ENCODE measurements at regions not wholly inside any gene's neighbourhood (a gene's known extent, or its start where the extent isn't known, plus 50 kb on each side); places are given as distances from the start of the nearest gene placed in this dataset.

DNA sequence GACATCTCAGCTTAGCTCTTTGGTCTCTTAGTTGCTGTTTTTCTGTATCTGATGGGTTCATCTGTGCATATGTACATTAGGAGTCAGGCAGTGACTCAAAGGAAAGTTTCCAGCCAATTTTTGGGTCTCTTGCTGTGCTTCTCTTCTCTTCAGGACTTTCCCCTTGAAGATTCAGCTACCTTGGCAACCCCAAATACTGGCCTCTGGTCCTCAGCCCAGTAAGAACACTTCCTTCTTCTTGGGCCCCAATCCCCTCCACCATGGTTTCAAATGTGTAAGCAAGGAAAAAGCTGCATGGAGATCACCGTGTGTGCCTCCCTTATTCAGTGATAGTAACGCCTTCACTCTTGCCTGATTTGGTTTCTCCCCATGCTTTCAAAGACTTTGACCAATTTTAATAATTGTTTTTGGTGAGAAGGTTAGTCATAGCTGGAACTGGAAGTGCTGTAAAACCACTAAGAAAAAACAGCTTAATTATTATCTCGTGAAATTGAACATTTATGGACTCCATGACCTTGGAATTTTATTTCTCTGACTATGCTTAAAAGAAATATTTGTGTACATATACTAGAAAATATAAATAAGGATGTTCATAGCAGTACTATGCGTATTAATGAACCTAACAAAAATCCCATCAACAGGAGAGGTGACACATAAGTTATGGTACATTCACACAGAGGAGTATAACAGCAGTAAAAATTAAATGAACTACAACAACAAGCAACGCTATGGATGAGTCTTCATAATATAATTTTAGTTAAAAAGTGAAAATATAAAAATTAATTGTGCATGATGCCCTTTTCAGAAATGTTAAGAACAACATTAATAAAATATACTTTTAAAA lies 125.3 kb upstream of the BCL6 start:
- no peak for TF ChIP-seq POLR2AphosphoS5 (IDR thresholded peaks at IDR 0.05; ENCODE audit: low read depth, low read length)
- TF ChIP-seq, protein P1, sequence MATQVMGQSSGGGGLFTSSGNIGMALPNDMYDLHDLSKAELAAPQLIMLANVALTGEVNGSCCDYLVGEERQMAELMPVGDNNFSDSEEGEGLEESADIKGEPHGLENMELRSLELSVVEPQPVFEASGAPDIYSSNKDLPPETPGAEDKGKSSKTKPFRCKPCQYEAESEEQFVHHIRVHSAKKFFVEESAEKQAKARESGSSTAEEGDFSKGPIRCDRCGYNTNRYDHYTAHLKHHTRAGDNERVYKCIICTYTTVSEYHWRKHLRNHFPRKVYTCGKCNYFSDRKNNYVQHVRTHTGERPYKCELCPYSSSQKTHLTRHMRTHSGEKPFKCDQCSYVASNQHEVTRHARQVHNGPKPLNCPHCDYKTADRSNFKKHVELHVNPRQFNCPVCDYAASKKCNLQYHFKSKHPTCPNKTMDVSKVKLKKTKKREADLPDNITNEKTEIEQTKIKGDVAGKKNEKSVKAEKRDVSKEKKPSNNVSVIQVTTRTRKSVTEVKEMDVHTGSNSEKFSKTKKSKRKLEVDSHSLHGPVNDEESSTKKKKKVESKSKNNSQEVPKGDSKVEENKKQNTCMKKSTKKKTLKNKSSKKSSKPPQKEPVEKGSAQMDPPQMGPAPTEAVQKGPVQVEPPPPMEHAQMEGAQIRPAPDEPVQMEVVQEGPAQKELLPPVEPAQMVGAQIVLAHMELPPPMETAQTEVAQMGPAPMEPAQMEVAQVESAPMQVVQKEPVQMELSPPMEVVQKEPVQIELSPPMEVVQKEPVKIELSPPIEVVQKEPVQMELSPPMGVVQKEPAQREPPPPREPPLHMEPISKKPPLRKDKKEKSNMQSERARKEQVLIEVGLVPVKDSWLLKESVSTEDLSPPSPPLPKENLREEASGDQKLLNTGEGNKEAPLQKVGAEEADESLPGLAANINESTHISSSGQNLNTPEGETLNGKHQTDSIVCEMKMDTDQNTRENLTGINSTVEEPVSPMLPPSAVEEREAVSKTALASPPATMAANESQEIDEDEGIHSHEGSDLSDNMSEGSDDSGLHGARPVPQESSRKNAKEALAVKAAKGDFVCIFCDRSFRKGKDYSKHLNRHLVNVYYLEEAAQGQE (IDR thresholded peaks at IDR 0.05; ENCODE audit: insufficient read depth in 1 of 2, low read depth in 2 of 2, low read length in 2 of 2), result no peak
- no peak for TF ChIP-seq FOXP2 (optimal IDR thresholded peaks at IDR 0.05; ENCODE audit: borderline replicate concordance, extremely low read depth, extremely low read length, insufficient read depth)
- no peak for TF ChIP-seq SIN3A (IDR thresholded peaks at IDR 0.05; ENCODE audit: borderline replicate concordance, insufficient read depth, low read length)
- TF ChIP-seq TAF1 (IDR thresholded peaks at IDR 0.05; ENCODE audit: borderline replicate concordance, insufficient read depth, low read length), result no peak

DNA sequence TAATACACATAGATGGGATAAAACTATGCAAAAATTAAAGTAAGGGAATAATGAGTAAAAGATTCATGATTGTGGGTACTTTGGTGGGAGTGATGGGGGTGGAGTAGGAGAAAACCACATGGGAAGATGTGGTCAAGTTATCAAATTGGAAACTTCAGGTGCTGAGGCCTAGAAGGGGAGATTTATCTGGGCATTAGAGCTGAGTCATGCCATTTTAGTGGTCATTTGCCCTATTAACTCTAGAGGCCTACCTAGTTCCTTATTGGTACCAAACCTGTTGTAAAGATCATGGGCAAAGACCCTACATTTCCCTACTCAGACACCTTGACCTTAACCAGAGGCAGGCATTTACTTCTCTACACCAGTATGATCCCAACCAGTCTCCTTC lies 125.9 kb upstream of the BCL6 start:
- no peak for TF ChIP-seq POLR2AphosphoS5 (IDR thresholded peaks at IDR 0.05; ENCODE audit: low read depth, low read length)
- no peak for TF ChIP-seq FOXP2 (optimal IDR thresholded peaks at IDR 0.05; ENCODE audit: borderline replicate concordance, extremely low read depth, extremely low read length, insufficient read depth)
- TF ChIP-seq TAF1 (IDR thresholded peaks at IDR 0.05; ENCODE audit: borderline replicate concordance, insufficient read depth, low read length), result no peak
- TF ChIP-seq, protein P1 (IDR thresholded peaks at IDR 0.05; ENCODE audit: insufficient read depth in 1 of 2, low read depth in 2 of 2, low read length in 2 of 2), result no peak
- no peak for TF ChIP-seq SIN3A (IDR thresholded peaks at IDR 0.05; ENCODE audit: borderline replicate concordance, insufficient read depth, low read length)

DNA sequence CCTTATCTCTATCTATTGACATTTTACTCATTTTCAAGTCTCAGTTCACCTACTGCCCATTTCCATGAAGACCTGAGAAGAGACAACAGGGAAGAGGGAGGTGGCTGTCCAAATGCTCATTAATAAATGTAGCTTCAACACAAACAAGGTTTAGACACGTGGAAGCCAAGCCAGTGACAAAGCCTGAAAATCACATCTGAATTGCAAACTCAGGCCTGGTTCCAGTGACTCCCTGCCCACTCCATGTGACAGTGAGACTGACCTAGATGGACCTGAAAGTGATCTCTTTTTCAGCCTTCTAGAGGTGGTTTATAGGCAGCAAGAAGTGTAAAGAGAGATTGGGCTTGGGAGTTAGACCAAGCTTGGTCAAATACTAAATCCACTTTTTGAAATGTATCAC lies 126.6 kb upstream of the BCL6 start:
- no peak for TF ChIP-seq FOXP2 (optimal IDR thresholded peaks at IDR 0.05; ENCODE audit: borderline replicate concordance, extremely low read depth, extremely low read length, insufficient read depth)
- TF ChIP-seq, protein P1 (IDR thresholded peaks at IDR 0.05; ENCODE audit: insufficient read depth in 1 of 2, low read depth in 2 of 2, low read length in 2 of 2), result no peak
- TF ChIP-seq POLR2AphosphoS5 (IDR thresholded peaks at IDR 0.05; ENCODE audit: low read depth, low read length), result no peak
- TF ChIP-seq SIN3A (IDR thresholded peaks at IDR 0.05; ENCODE audit: borderline replicate concordance, insufficient read depth, low read length), result no peak
- no peak for TF ChIP-seq TAF1 (IDR thresholded peaks at IDR 0.05; ENCODE audit: borderline replicate concordance, insufficient read depth, low read length)

DNA sequence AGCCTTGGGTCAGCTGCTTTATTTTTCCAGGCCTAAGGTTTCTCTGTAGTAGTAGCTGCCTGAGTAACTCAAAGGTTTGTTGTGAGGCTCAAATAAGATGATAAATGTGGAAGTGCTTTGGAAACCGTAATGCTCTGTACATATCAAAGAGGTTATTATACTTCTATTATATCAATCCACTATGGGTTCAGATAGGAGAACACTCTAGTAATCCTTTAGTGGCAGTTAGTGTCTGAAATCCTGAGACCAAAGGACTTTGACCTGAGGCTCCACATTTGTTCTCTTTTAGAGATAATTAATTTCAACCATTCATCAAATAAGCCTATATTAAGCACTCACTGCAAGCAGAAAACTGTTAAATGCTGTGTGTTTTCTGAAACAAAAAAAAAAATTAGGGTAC lies 128.6 kb upstream of the BCL6 start:
- TF ChIP-seq TAF1 (IDR thresholded peaks at IDR 0.05; ENCODE audit: borderline replicate concordance, insufficient read depth, low read length) (no peak), SIN3A (IDR thresholded peaks at IDR 0.05; ENCODE audit: borderline replicate concordance, insufficient read depth, low read length) (no peak), FOXP2 (optimal IDR thresholded peaks at IDR 0.05; ENCODE audit: borderline replicate concordance, extremely low read depth, extremely low read length, insufficient read depth) (no peak), POLR2AphosphoS5 (IDR thresholded peaks at IDR 0.05; ENCODE audit: low read depth, low read length) (no peak)
- TF ChIP-seq, protein P1 (IDR thresholded peaks at IDR 0.05; ENCODE audit: insufficient read depth in 1 of 2, low read depth in 2 of 2, low read length in 2 of 2), result no peak

Measured in PFSK-1 (cell line).